HG03045 (cell line): ENCODE measurements at regions not wholly inside any gene's neighbourhood (a gene's known extent, or its start where the extent isn't known, plus 50 kb on each side); places are given as distances from the start of the nearest gene placed in this dataset.
"Not testable (repeated sequence)": the region's sequence is repeated elsewhere in the genome, so short reads cannot be mapped to it uniquely, and the experiment has no call there.

Experiments
- ATAC-seq: cut with Tn5 transposase; IDR thresholded peaks from one replicate; pipeline ENCODE4 v1.9.1; 2021; ENCODE audit warnings: mild to moderate bottlenecking, moderate library complexity; ENCODE audit not compliant: unreplicated experiment

- ATAC-seq = no peak
These were observed 448.7 kb upstream of the MYT1L start for GRCh38 chr2:2779727-2780126.

GRCh38 chr2:2777876-2778275 lies 446.8 kb upstream of the MYT1L start:
- ATAC-seq = no peak

- ATAC-seq = no peak
These were observed 446.1 kb upstream of the MYT1L start for GRCh38 chr2:2777213-2777612.

DNA sequence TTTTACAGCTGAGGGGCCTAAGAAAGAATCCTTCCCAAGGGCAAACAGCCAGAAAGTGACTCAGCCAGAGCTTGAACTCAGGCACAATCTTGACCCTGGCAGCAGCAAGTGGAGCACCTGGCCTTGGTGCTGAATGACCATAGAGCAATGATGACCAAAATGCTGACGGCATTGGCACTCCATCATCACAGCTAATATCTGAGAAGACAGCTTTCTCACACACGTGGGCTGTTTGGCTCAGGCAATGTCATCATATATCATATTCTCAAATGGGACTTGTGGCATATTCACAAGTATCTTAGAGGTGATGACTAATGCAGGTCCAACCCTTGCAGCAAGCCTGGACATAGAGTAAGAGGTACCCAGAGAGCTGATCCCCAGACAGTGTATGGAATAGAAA lies 443.9 kb upstream of the MYT1L start:
- ATAC-seq = no peak

- ATAC-seq = no peak
These were observed 442.6 kb upstream of the MYT1L start for GRCh38 chr2:2773692-2774091.

DNA sequence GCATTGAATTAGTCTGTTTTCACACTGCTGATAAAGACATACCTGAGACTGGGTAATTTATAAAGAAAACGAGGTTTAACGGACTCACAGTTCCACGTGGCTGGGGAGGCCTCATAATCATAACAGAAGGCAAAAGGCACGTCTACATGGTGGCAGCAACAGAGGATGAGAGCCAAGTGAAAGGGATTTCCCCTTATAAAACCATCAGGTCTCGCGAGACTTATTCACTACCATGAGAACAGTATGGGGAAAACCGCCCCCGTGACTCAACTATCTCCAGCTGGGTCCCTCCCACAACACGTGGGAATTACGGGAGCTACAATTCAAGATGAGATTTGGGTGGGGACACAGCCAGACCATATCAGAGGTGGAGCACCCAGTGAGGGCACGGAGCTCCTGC lies 442.0 kb upstream of the MYT1L start:
- not testable (repeated sequence) for ATAC-seq

GRCh38 chr2:2771721-2772411 lies 440.8 kb upstream of the MYT1L start:
- no peak for ATAC-seq

DNA sequence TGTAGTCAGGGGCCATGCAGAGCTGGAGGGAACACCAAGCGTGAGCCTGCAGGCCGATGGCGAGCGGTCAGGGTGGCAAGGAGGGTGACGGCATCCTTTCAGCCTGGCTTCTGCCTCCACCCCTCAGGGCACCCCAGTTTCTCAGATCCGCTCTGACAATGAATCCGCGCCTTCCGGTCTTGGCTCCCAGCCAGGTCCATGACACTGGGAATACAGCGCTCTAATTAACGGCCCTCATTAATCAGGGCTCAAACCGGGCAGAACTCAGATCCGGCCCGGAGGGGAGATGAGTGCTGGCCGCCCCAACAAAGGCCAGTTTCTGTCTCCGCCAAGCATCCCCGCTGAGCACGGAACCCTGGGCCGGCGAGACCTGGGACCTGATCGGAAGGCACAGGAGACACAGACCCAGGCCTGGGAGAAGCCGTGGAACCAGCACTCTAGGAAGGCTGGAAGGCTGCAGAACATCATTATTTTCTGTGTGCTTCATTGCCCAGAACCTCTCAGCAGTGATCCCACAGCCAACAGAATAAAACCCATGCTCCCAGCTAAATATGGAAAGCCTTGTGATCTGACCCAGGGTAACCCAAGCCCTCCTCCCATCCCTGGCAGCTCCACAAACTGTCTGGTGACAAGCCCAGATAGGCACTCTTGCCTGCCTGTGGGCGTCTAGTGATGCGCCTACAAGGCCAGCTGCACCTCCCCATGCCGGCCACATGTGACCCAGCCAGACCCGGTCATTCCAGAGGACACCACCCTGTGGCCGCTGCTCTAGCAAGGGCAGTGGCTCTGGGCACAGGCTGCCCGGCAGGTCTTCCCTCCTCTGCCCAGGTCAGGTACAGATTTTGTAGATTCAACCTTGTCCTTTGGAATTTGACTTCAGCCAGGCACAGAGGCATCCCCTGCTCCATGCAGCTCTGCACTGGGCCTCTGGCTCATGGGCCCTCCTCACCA lies 438.7 kb upstream of the MYT1L start:
- ATAC-seq = no peak

DNA sequence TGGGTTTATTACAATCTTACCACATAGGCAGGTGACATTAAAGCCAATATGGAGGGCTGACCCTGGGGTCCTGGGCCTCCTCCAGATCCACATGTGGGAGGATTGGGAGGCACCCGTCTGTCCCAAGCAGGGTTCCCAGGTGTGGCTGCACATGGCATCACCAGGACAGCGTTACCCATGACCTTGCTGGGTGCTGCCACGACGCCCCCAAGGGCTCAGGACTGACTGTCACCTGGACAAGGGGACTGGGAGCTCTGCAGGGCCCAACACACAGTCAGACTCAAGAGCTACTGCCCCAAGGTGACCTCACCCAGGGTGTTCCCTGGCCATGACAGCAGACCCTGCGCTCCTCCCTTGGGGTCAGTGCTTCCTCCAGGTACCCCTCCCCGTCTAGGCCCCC lies 437.4 kb upstream of the MYT1L start:
- ATAC-seq = no peak

DNA sequence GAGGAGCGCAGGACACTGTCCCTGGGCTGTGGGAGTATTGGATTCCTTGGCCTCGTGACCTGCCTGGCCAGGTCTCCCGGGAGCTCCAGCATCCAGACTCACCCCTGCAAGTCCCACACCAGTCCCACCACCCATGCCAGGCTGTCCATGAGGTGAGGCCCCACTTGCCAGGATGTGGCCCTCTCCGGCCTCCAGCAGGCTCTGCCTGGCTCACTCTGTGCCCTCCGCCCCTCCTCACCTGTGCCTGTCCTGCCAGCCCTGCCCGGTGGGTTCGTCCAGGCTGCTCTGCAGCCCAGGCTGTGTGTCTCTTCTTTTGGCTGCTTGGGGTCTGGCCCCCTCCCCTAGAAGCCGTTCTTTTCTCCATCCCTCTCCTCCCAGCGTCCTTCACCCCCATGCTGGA lies 436.8 kb upstream of the MYT1L start:
- ATAC-seq = no peak

- no peak for ATAC-seq
These were observed 434.9 kb upstream of the MYT1L start for GRCh38 chr2:2765839-2766495.

GRCh38 chr2:2765176-2765800 lies 434.2 kb upstream of the MYT1L start:
- no peak for ATAC-seq

GRCh38 chr2:2764739-2765138 lies 433.7 kb upstream of the MYT1L start:
- ATAC-seq = no peak

DNA sequence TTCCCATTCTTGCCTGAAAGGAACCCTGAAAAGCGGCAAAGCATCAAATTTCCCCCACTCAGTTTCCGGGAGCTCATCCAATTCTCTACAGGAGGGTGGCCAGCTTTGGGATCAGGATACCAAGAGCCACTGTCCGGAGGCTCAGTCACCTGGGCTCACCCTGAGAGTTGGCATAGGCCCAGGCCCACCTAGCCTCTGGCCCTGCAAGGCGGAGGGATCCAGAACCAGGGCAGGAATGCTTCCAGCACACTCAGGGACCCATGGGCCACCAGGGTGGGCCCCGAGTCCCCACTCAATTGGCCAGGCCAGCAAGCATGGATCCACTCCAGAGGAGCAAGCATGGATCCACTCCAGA lies 432.9 kb upstream of the MYT1L start:
- ATAC-seq = no peak

DNA sequence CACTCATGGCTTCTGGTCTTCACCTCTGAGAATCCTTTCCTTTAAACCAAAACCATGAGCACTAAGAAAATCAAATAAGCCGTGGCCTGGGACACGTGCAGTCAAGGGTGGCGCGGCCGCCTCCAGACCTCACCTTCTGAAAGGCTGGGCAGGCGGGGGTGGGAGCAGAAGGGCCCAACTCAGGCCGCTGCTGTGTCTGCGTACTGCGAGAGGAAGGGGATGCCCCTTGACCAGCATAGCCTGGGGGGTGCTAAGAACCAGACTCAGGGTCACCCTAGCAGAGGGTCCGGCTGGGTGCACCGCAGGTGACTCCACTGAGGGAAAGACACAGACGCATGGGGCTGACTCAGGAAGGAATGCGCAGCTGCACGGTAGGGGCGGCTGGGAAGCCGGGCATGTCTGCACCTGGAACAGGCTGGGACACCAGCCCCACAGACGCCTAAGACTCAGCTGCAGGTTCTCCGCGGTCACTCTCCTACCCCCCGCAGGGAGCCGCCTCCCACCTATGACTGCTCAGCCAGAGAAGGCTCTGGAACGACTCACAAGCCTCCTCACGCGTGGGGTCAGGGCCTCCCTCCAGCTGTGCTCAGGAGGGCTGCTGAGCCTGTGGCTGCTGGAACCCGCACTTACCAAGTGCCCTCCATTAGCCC lies 432.4 kb upstream of the MYT1L start:
- no peak for ATAC-seq

- ATAC-seq = no peak
These were observed 431.8 kb upstream of the MYT1L start for GRCh38 chr2:2762913-2763312.

DNA sequence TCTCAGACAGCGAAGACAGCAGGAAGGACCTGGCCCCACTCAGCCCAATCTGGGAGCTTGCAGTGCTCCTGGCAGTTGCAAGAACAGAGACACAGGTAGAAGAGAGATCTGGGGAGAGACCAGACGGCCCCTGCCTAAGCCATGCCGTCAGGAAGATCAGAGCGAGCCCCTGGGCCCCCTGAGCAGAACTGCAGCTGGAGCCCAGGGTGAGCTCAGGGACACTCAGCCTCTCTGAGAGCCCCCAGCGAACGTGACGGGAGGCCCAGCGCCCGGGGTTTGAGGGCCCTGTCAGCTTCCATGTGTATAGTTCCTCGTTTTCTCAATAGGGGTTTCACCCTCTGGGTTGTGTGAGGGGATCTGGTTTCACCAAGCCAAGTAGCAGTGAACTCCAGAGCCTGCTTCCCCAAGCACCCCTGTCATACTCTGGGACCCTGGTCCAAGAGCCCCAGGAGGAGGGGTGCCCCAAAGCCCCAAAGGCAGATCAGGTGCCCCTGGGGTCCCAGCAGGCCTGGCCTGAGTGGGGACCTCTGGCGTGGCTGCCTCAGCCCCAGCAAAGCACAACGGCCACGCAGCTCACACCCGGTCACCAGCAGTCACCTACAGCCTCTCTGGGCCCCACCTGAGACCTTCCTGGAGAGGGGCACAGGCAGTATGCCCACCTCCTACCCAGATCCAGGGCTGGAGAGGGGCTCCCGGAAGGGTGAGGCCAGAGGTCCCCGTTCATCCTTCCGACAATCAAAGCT lies 431.3 kb upstream of the MYT1L start:
- ATAC-seq = no peak

- no peak for ATAC-seq
These were observed 427.8 kb upstream of the MYT1L start for GRCh38 chr2:2758793-2759367.

- no peak for ATAC-seq
These were observed 426.7 kb upstream of the MYT1L start for GRCh38 chr2:2757764-2758163.

- no peak for ATAC-seq
These were observed 425.8 kb upstream of the MYT1L start for GRCh38 chr2:2756886-2757285.
